Activated CD4-positive, alpha-beta T cell treated with anti-CD3 and anti-CD28 coated beads, Interleukin-2, amount 50 U/mL, for 16 hours (primary cell): ENCODE measurements at regions not wholly inside any gene's neighbourhood (a gene's known extent, or its start where the extent isn't known, plus 50 kb on each side); places are given as distances from the start of the nearest gene placed in this dataset.
"Not testable (repeated sequence)": the region's sequence is repeated elsewhere in the genome, so short reads cannot be mapped to it uniquely, and the experiment has no call there.

Experiments used
- DNase-seq: peaks from one replicate; pipeline ENCODE4 v3.0.0-alpha.2; 2020

DNA sequence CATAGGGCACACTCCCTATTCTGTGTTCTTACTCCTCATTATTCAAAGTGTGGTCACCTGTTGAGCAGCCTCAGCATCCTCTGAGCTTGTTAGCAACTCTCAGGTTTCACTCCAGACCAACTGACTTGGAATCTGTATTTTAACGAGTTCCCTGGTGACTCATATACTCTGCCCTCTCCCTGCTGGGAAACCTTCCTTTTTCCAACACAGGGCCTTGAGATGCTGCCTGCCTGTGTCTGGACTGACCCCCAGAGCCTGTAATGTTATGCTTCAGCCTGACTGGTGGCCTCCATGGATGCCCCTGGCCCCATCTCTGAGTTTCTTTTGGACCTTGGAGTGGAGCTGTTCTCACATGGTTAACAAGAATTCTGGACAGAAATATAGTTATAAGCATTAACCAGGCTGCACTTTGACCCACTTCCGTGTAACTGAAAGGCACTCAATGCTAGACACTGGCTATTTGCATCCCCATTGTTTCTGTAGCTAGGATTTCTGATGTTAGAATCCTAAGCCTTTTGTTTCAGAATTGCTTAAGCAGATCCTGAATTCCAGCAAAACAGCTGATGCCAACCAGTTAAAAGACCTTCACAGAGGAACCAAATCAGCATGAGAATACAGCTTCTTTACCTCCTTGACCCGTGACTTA is 262.6 kb downstream of the STIM2 start:
- no peak for DNase-seq

- no peak for DNase-seq
Observed at GRCh38 chr4:27123769-27124124, 263.1 kb downstream of the STIM2 start.

- not testable (repeated sequence) for DNase-seq
Observed at GRCh38 chr4:27126895-27127294, 266.3 kb downstream of the STIM2 start.

DNA sequence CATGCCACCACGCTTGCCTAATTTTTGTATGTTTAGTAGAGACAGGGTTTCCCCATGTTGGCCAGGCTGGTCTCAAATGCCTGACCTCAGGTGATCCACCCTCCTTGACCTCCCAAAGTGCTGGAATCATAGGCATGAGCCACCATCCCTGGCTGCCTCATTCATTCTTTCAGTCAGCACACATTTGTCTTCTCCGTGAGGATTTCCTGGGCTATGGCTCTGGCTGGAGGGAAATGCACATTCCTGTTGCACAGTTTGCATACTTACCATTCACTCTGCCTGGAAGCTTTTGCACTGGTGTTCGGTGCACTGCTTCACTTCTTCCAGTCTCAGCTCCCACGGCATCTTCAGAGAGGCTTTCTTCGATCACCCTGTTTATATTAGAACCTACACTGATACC is 267.8 kb downstream of the STIM2 start:
- no peak for DNase-seq

DNA sequence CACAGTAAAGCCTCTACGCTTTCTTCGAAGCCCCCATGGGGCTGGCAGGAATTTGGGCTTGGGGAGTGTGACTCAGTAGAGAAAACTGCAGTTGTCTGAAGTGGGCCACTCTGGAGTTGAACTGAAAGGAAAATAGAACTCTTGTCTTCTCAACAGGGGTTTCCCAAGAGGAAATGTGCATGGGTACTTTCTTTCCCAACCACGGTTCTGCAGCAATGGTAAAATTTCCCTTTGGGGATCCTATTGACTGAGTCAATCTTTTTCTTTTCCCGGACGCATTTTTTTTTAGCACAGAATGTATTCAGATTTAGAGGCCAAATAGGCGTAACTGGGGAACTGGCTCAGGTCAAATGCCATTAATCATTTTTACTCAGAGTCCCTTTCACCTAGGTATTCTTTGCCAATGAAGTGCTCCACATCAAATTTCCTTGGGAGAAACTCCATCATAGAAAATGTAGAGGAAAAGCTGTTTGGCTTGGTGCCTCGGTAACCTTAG is 269.3 kb downstream of the STIM2 start:
- DNase-seq = no peak

- DNase-seq = no peak
Observed at GRCh38 chr4:27132497-27132896, 271.9 kb downstream of the STIM2 start.

GRCh38 chr4:27140486-27140885 is 279.8 kb downstream of the STIM2 start:
- DNase-seq = no peak

DNA sequence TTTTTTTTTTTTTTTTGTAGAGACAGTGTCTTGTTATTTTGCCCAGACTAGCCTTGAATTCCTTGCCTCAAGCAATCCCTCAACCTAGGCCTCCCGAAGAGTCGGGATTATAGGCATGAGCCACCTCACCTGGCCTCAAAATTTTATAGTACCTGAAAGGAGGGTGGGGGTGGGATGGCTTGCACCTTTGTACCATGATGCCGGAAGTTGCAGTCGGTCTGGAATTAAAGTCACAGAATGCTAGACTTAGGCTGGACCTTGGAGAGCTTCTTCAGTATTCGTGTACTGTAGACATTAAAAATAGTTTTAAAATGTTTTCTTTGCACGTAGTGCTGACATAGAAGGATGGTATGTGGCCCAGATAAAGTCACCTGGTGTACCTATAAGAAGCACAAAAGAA is 280.9 kb downstream of the STIM2 start:
- DNase-seq = no peak

DNA sequence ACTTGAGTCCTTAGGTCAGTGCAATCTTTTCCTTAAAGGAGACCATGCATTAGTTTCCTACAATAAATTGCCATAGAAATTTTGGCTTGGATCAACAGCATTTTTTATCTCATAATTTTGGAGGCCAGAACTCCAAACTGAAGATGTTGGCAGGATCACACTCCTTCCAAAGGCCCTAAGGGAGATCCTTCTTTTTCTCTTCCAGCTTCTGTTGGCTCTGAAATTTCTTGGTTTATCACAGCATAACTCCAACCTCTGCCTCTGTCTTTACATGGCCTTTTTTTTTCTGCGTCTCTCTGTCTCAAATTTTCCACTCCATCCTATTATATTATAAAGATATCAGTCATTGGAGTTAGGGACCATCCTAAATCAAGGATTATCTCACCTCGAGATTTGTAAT is 282.2 kb downstream of the STIM2 start:
- no peak for DNase-seq

GRCh38 chr4:27145597-27145996 is 285.0 kb downstream of the STIM2 start:
- DNase-seq = no peak

DNA sequence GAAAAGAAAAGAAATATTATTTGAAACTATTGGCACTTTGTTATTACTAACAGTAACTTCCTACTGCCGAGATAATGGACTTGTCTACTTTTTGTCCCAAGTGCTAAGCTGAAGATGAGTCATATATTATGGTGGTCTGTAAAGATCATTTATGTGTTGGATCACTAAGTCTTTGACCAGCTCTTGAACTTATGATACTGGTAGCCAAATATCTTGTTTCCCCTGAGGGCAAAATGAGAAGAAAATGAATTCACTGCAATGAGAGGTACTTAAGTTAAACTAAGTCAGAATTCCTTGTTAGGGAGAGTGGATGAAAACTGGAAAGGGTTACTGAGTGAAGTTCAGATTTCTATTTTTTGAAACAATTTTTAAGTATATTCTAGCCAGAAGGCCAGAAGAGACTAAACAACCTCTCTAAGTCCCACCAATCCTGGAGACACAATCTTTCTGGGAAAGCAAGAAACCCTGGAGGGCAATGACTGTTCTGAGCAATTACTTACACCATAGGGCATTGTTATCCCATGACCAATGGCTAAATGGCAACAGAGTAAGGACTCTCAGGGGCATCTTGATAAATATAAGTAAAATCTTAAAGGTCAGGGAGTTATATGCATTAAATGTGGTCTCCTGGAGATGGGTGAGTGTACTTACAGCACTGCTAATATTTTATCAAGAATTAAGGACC is 287.7 kb downstream of the STIM2 start:
- DNase-seq = no peak

- DNase-seq = no peak
Observed at GRCh38 chr4:27149541-27150212, 289.0 kb downstream of the STIM2 start.

DNA sequence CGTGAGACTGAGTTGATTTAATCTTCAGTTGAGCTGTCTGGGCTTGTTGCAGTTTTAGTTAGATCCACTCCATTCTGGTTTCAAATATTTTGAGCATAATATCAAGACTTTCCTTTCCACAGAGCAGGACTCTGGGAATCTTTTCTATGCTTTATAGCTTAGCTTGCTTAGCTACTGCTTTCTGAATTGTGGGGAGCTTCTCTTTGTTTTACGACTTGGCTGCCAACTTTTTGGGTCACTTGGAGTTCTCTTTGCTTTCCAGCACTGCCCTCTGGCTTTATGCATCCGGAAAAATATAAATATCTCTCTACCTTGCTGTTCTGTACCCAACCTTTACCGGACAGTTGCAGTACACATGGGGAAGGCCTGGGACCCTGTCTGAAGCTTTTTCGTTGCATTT is 292.1 kb downstream of the STIM2 start:
- no peak for DNase-seq

DNA sequence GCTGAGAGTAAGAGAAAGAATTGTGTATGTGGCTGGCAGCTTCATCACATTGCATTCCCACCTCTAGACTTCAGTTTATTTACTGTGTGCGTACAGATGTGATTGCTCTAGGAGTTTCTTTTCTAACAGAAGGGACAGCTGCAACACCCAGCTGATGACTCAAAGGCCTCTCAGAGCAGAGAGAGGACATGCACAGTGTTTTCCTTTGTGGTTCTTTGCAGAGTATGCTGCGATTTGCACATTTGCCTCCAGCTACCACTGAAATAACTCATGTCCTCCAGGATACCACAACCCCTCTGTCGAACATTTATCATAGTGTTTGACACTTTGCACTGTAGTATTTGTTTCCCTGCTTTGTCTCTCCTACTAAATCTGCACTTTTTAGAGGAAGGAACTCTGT is 294.1 kb downstream of the STIM2 start:
- DNase-seq = no peak

- no peak for DNase-seq
Observed at GRCh38 chr4:27161191-27161590, 300.6 kb downstream of the STIM2 start.

- no peak for DNase-seq
Observed at GRCh38 chr4:27168783-27169182, 308.1 kb downstream of the STIM2 start.

- DNase-seq = no peak
Observed at GRCh38 chr4:27173280-27173679, 312.6 kb downstream of the STIM2 start.

DNA sequence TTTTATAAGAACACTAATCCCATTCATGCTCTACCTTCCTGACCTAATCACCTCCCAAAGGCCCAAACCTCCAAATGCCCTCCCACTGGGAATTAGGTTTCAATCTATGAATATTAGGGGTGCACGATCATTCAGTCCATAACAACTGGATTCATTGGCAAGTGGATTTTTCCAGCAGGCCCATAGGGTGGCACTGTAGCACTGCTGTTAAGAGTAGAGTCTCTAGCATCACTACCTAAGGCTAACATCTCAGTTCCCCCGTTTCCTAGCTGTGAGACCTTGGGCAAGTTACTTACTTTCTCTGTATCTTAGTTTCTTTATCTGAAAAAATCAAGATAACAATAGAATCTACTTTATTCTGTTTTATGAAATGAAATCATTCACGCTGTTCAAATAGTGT is 315.8 kb downstream of the STIM2 start:
- peak; percentile 2 for DNase-seq

DNA sequence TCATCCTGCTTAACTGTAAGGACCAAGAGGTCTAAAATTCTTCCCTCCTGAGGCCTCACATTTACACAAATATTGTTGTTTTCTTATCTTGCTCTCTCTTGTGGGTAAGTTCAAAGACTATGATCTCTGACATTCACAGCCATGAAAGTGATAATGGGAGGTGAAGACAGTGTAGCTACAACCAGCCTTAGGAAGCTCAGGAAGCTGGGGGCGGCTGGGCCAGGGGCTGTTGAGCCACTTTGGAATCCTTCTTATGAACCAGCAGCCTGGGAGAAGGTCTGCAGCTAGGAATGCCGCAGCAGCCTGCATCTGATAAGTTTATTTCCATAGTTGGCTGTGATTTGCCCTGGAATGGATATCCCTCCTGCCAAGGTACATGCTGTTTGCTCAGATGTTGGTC is 316.2 kb downstream of the STIM2 start:
- no peak for DNase-seq

GRCh38 chr4:27178061-27178460 is 317.4 kb downstream of the STIM2 start:
- no peak for DNase-seq

GRCh38 chr4:27181693-27182092 is 321.1 kb downstream of the STIM2 start:
- no peak for DNase-seq

DNA sequence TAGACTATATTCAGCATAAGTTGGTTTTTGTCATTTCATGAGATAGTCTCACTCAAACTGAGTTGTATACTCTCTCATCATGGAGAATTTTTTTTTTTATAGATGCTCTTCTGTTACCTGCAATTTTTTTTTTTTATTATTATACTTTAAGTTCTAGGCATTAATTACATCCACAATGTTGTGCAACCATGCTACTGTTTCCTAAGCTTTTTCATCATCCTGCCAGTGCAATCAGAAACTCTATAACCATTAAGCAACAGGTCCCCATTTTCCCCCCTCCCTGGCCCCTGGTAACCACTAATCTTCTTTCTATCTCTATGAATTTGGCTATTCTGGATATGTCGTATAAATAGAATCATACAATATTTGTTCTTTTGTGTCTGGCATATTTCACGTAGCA is 321.6 kb downstream of the STIM2 start:
- no peak for DNase-seq

GRCh38 chr4:27184508-27185155 is 324.0 kb downstream of the STIM2 start:
- DNase-seq = no peak

DNA sequence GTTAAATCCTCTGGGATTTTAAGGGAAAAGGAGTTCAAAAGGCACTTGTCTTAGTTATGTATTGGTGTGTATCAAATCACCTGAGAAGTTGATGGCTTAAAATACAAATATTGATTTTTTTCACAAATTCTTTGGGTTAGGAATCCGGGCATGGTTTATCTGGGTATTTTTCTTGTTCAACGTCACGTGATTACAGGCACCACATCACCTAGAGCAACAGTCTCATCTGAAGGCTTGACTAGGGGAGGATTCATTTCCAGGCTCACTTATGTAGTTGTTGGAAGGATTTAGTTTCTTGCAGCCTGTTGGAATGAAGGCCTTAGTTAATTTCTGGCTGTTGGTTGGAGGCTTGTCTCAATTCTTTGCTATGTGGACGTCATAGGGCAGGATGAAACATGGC is 326.1 kb downstream of the STIM2 start:
- no peak for DNase-seq
